Smooth muscle cell (in vitro differentiated cells): ENCODE measurements at regions not wholly inside any gene's neighbourhood (a gene's known extent, or its start where the extent isn't known, plus 50 kb on each side); places are given as distances from the start of the nearest gene placed in this dataset.

ENCODE experiments used
- DNase-seq: peaks from one replicate; lab custom pipeline; 2025; ENCODE audit not compliant: unreplicated experiment; lab: John Stamatoyannopoulos, UW
- H2AFZ ChIP-seq: fragments of 200-600 bp; sonication (generic); 2 replicates; pipeline ENCODE4 v1.6.0; 2016; ENCODE audit warnings: antibody characterized with exemption, low read depth, mild to moderate bottlenecking
- H3F3A ChIP-seq: fragments of 200-600 bp; sonication (generic); 2 replicates; pipeline ENCODE4 v1.6.0; 2017; ENCODE audit warnings: antibody characterized with exemption, low read depth
- H3K27ac ChIP-seq: fragments of 200-600 bp; sonication (generic); 2 replicates; pipeline ENCODE4 v1.5.1; 2016; ENCODE audit warnings: low read depth, mild to moderate bottlenecking
- H3K27me3 ChIP-seq: fragments of 200-600 bp; sonication (generic); 2 replicates; pipeline ENCODE4 v1.6.1; 2016; ENCODE audit warnings: low read depth, mild to moderate bottlenecking
- H3K36me3 ChIP-seq: fragments of 200-600 bp; sonication (generic); 2 replicates; pipeline ENCODE4 v1.5.1; 2016; ENCODE audit warnings: low read depth
- H3K4me1 ChIP-seq: fragments of 200-600 bp; sonication (generic); 2 replicates; pipeline ENCODE4 v1.5.1; 2016; ENCODE audit warnings: low read depth
- H3K4me2 ChIP-seq: fragments of 200-600 bp; sonication (generic); 2 replicates; pipeline ENCODE4 v1.6.0; 2016; ENCODE audit warnings: mild to moderate bottlenecking
- H3K4me3 ChIP-seq: fragments of 200-600 bp; sonication (generic); 2 replicates; pipeline ENCODE4 v1.5.1; 2016; ENCODE audit warnings: mild to moderate bottlenecking
- H3K79me2 ChIP-seq: fragments of 200-600 bp; sonication (generic); 2 replicates; pipeline ENCODE4 v1.6.0; 2016; ENCODE audit warnings: low read depth, mild to moderate bottlenecking
- H3K9ac ChIP-seq: fragments of 200-600 bp; sonication (generic); 2 replicates; pipeline ENCODE4 v1.6.0; 2016; ENCODE audit warnings: low read depth
- H3K9me3 ChIP-seq: fragments of 200-600 bp; sonication (generic); replicated peaks from 2 replicates; pipeline ENCODE4 v1.5.1; 2016; ENCODE audit warnings: low read depth
- H4K20me1 ChIP-seq: fragments of 200-600 bp; sonication (generic); 2 replicates; pipeline ENCODE4 v1.6.0; 2016; ENCODE audit warnings: low read depth
- CTCF ChIP-seq: fragments of 200-600 bp; sonication (generic); IDR thresholded peaks from 2 replicates; pipeline ENCODE4 v1.5.1; 2017; ENCODE audit warnings: borderline replicate concordance, mild to moderate bottlenecking, antibody characterized with exemption; ENCODE audit not compliant: insufficient read depth, poor library complexity, severe bottlenecking
- WGBS: methylation state at CpG from one replicate; pipeline ENCODE4 v1.1.7; 2016; ENCODE audit warnings: low lambda C conversion rate; 5-methylcytosine and 5-hydroxymethylcytosine counted together

- Histone ChIP-seq H4K20me1 (no peaks in the 10 kb centered on the region), H3K9me3 (no peaks in the 10 kb centered on the region)
- TF ChIP-seq CTCF: no peak
These were observed 578.4 kb downstream of the PLCL1 start for GRCh38 chr2:198382811-198383210.

GRCh38 chr2:198376677-198377076 lies 572.3 kb downstream of the PLCL1 start:
- H3K27ac ChIP-seq: no peak overlapping the region
- no peaks in the 10 kb centered on the region for H3K4me1 ChIP-seq
- 48% methylated on average over 5 of the region's 5 CpGs for WGBS
- no peaks in the 10 kb centered on the region for H3K79me2 ChIP-seq
- H3K9ac ChIP-seq: no peak overlapping the region
- peaks cover 17% of the 10 kb centered on the region for H3K27me3 ChIP-seq
- no peak overlapping the region for H3K4me2 ChIP-seq
- no peaks in the 10 kb centered on the region for H4K20me1 ChIP-seq
- H2AFZ ChIP-seq: no peak overlapping the region
- no peaks in the 10 kb centered on the region for H3K9me3 ChIP-seq
- H3F3A ChIP-seq: no peaks in the 10 kb centered on the region
- H3K36me3 ChIP-seq: no peaks in the 10 kb centered on the region
- H3K4me3 ChIP-seq: no peak overlapping the region
- TF ChIP-seq CTCF: no peak
- DNase-seq: no peak

More at GRCh38 chr2:198382811-198383210, 578.4 kb downstream of the PLCL1 start:
- no peaks in the 10 kb centered on the region for H3K4me1 ChIP-seq
- H3K36me3 ChIP-seq: no peaks in the 10 kb centered on the region
- H3K27me3 ChIP-seq: peaks cover 34% of the 10 kb centered on the region
- H2AFZ ChIP-seq: no peak overlapping the region
- H3K79me2 ChIP-seq: no peaks in the 10 kb centered on the region
- no peak overlapping the region for H3K27ac ChIP-seq
- H3K4me3 ChIP-seq: no peak overlapping the region
- H3K9ac ChIP-seq: no peak overlapping the region
- H3F3A ChIP-seq: no peaks in the 10 kb centered on the region
- H3K4me2 ChIP-seq: no peak overlapping the region
- DNase-seq: no peak

GRCh38 chr2:198375083-198375410 lies 570.7 kb downstream of the PLCL1 start:
- Histone ChIP-seq H4K20me1 (no peaks in the 10 kb centered on the region), H3K4me1 (no peaks in the 10 kb centered on the region), H3K4me2 (no peak overlapping the region), H3K4me3 (no peak overlapping the region), H3K9me3 (no peaks in the 10 kb centered on the region), H3K79me2 (no peaks in the 10 kb centered on the region), H3F3A (no peaks in the 10 kb centered on the region), H3K36me3 (no peaks in the 10 kb centered on the region), H3K27ac (no peak overlapping the region), H3K27me3 (peaks cover 9% of the 10 kb centered on the region), H3K9ac (no peak overlapping the region), H2AFZ (no peak overlapping the region)
- DNase-seq: no peak
- WGBS: 91% methylated on average over 4 of the region's 4 CpGs
- no peak for TF ChIP-seq CTCF

GRCh38 chr2:198374375-198375082 lies 570.1 kb downstream of the PLCL1 start:
- Histone ChIP-seq H3K4me2 (no peak overlapping the region), H3F3A (no peaks in the 10 kb centered on the region), H3K27ac (no peak overlapping the region), H3K4me3 (no peak overlapping the region), H2AFZ (no peak overlapping the region), H3K36me3 (no peaks in the 10 kb centered on the region), H3K79me2 (no peaks in the 10 kb centered on the region), H3K9me3 (no peaks in the 10 kb centered on the region), H3K4me1 (no peaks in the 10 kb centered on the region), H3K27me3 (peaks cover 4% of the 10 kb centered on the region), H4K20me1 (no peaks in the 10 kb centered on the region), H3K9ac (no peak overlapping the region)
- DNase-seq: no peak
- whole genome bisulfite sequencing: 42% methylated on average over 3 of the region's 3 CpGs
- TF ChIP-seq CTCF: peak; percentile 80
